GM21825 (cell line): ENCODE measurements at regions not wholly inside any gene's neighbourhood (a gene's known extent, or its start where the extent isn't known, plus 50 kb on each side); places are given as distances from the start of the nearest gene placed in this dataset.

ENCODE experiments used
- ATAC-seq: cut with Tn5 transposase; IDR thresholded peaks from one replicate; pipeline ENCODE4 v1.9.1; 2021; ENCODE audit warnings: mild to moderate bottlenecking, moderate library complexity; ENCODE audit not compliant: unreplicated experiment

DNA sequence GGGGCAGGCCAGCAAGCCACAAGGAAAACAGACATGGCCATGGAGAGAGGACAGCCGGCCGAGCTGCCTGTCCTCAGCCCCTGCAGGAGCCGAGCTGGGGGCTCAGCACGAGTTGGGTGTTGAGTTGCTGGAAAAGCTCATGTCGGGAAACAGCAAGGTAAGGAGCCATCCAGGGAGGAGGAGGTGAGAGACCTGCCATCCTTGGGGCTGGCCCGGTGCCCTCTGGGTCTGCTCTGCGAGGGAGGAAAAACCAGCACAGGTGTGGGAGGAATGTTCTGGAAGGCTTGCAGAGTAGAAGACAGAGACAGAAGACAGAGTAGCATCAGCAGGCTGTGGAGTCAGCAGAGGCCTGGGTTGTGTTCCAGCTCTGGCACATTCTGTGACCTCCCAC, 548.8 kb downstream of the PTPRU start:
- no peak for ATAC-seq

DNA sequence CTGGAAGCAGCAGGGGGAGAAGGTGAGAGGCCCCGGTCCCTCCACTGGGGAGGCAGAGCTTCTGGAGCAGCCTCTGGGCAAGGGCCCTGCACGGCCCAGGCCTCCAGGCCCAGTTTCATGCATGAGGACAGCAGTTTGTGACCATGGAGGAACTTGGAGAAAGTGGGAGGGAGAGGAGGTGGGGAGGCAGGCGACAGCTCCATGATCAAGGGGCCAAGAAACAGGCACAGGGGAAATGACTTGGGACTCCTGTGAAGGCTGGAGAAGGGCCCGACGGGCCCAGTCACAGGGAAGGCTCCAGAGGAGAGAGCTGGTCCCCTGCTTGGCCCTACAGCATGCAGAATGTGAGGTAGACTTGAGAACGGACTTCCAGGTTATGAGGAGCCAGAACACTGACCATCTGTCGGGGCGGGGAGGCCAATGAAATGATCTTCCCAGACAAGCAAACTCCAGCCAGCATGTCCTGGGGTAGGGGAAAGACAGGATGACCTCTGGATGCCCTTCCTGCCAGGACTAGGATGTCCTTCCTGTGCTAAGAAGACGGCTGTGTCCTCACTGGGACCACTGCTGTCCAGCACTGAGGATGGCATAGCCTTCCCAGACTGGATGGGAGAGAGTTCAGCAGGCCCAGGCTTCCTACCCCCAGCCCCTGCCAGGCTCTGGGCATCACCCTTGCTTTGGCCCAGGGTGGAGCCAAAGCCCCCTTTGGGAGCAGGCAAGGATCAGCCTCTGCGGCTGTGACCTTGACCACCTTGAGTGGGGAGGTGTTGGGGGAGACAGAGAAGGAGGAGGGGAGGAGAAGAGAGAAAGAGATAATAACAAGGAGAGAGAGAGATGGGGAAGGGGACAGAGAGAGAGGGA, 548.2 kb downstream of the PTPRU start:
- no peak for ATAC-seq

DNA sequence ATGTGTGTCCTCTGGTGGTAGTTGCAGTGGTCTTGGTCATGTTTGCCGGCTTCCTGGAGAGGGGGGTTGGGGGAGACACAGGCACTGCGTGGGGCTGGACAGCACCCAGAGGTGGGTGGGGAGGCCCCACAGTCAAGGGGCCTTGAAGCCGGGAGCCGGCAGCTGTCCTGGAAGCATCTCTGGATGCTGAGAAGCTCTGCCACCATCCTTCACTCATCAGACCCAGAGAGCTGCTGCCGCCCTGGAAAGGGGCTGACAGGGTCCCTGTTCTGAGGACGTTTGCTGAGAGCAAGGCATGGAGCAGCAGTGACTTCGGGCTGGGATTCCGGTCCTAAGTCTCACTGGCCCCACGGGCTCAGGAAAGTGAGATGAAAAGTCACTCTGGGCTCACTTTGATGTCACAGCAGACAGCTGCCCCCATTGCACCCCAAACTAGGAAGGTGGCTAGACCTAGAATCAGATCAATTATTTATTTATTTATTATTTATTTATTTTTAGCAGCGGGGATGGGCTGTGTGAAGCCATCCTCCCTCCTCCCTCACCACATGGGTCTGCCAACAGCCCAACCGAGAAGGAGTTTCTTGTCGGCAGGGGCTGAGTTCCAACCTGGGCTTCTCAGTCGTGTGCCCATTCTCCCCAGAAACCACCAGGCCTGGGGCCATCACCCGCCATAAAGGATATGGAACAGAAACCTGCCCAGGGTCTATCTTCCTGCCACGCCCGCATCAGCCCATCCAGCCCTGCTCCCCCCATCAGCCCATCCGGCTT, 547.4 kb downstream of the PTPRU start:
- no peak for ATAC-seq

DNA sequence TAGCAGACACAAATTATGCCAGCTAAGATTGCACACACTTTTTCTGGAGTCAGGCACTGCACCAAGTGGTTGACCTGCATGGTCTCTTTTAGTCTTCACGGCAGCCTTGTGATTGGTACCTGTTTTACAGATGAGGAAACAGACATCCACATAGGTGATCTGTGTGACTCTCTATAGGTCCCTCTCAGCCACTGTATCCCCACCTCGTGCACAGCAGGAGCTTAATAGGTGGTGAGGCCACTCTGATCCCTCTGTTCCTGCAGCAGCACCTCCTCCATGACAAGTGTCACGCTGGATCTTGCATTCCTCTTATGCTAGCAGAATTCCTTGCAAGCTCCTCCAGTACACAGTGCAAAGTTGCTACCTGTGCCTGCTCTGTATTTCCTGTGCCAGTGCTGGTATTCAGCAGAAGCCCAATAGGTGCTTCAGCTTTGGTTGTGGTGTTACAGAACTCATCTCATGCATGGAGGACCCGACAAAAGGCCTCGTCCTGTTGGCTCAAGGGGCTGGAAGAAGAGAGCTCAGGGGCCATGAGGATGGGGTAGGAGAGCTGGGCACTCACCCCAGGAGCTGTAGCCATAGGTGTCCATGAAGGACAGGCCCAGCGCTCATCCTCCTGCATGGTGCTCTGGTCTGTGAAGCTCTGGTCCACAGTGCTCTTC, 546.7 kb downstream of the PTPRU start:
- no peak for ATAC-seq

DNA sequence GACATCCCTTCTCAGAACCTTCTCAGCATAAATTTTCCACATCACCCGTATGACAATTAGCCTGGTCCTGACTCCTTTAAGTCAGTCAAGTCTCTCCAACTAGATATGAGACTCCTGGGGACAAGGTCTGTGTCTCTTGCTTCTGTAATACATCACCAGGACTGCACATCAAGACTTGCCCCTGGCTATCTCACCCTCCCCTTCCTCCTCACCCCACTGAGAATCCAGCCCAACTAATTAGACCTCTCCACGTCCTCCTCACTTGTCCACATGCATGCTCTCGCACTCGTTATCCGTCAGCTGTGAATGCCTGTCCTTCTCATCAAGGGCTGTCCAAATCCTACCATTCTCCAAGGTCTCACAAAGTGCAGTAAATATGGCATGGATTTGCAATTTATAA, 542.8 kb downstream of the PTPRU start:
- ATAC-seq = no peak

DNA sequence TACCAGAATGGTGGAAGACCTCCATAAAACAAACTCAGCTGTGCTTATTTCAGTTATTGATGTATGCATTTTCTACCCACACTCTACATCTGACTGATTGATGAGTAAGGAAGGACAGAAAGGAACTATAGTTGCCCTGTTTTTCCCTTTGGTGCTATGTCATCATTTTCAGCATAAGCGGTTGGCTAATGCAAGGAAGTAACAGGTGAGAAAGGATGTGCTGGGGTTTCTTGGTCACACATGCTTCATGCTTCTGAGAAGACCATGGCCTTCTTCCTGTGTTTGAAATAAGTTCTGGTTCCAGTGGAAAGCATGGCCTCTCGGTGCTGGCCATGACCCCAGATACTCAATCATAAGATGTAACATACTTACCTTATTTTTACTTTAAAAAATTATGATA, 541.2 kb downstream of the PTPRU start:
- no peak for ATAC-seq

DNA sequence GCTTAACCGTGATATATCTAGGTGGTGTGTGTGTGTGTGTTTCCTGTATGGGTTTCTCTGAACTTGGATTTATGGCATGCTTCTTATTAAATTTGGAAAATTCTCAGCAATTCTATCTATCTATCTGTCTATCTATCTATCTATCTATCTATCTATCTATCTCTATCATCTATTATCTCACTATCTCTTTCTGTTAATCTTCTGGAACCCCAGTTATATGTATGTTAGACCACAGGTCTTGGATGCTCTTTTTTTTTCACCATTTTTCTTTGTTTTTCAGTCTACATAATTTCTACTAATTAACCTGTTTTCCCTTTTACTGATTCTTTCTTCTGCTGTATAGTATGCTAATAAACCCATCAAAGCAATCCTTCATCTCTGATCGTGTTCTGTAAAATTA, 538.0 kb downstream of the PTPRU start:
- no peak for ATAC-seq

DNA sequence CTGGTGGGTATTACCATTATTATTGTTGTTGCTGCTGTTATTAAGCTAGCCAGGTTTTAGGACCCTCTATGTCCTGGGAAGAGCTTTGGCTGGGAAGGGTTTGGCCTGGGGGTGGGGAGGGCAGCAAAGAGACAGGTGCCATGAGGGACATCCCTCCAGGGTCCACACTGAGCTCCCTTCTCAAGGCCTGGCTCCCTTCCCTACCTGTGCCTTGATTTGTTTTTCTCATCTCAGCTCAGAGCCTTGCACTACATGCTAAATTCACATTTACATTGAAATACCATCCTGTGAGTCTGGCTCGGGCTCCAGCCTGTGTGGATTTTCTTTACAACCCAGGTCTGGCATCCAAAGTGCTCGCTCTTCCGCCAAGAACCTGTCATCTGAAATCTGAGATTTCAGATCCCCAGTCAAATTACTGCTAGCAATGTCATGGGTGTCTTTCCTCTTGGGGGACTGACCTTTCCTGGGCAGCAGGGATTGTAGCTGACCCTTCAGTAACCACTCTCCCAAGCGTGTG, 536.3 kb downstream of the PTPRU start:
- ATAC-seq = no peak

DNA sequence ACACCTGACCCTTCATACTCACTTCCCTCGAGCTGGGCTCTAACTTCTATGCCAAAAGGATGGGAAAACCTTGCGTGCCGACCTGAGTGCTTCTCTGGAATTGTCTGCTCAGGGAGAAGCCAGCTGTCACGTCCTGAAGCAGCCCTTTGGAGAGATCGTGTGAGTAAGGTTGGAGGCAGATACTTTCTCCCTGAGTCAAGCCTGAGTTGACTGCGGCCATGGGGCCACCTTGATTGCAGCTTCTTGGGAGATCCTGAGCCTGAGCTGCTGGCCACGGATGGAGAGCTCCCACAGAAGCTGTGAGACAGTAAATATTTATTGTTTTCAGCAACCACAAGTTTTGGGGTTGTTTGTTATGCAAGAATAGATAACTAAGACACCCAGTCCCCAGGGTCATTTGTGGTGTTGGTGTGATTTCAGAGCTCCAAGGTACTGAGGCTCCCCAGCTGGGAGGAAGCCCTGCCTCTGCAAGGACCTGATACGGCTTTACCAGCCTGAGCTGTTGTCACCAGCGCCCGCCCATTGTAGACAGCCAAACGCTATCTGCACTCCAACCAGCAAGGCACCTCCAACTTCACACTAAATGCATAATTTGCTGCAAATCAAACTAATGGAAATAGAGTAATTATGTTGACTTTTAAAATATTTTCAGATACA, 531.6 kb downstream of the PTPRU start:
- ATAC-seq = no peak

DNA sequence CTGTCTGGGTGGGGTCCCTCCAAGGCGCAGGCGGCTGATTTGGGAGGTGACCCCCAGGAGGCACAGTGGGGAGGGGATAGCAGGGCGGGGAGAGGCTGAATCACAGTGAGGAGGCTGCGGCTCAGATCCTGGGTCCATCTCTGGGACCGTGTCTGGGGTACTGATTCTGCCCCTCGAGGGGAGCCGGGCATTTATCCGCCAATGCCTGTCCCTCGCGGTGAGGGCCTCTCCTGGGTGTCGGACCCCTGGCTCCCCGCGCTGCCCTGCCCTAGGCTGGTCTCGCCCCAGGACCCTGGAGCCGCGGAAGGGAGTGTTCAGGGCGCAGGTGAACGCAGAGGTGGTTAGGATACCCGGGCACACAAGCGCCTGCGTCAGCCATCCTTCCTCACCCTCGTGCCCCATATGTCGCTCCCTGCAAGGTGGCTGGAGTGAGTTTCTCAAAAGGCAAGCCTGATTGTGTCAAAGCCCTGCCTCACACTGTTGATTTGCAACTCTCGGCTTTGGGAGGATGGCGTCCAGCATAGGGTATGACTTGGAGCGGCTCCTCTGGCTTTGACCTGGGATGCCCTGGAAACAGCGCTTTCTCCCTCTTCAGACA, 530.9 kb downstream of the PTPRU start:
- no peak for ATAC-seq

DNA sequence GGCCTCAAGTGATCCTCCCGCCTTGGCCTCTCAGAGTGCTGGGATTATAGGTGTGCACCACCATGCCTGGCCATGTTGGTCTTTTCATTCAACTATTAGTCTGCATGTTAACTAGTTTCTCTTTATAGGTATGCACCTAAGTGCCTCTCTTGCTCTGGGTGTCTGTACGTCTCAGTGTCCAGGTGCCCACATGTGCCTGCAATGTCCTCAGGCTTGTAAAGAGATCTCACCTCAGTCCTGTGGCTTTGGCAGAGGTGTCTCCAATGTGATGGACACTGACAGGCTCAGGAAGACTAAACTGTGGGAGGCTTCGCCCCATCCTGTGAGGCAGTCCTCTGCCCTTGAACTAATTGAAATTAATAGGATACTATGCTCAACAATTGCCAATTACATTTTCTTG, 526.3 kb downstream of the PTPRU start:
- no peak for ATAC-seq

DNA sequence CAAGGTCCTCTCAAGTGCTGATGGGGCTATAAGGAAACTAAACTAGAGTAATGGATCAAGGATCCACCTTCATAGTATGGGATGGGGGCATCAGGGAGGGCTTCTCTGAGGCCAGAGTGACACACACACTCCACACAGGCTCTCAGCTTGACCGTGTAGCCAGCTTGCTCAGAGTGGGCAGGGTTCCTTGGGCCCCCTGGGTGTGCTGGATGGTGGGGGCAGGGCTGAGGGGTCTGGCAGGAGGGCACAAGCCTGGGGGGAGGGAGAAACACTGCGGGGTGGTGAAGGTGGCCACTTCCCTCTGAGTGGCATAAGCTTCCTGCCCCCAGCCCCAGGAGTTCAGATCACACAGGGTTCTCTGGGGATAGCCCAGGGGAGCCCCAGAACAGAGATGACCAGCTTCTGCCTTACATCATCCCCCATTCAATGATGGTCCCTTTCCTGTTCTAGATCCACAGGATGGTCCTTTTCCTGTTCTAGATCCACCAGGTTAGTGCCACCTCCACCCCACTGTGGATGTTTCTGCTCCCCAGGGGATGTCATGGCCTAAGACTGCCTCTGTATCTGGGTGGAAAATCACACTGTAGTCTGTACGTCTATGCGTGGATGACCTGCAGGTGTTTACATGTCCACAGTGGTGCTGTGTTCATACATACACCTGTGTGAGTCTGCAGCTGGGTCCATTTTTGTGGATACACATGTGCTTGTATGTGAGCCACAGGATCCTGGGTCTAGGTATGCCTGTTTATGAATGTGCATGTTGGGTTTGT, 525.0 kb downstream of the PTPRU start:
- no peak for ATAC-seq

DNA sequence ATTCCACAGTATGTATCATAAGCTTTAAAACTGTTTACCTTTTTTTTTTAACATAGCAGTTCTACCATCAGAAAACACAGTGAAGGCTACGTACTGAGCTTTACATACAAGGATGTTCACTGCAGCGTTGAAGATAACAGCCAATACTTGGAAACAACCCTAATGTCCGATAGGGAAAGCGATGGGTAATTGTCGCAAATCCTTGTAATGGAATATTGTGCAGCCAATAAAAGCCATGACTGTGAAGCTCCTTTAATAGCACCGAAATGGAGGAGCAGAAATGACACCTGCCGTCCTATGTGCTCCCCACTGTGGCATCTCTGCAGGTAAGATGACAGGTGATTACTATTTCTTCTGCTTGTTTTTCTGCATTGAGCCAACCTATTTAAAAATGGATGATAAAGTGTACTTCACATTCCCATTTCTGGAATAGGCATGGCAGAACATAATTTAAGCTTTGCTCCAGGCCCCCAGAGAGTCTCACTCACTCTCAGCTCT, 523.8 kb downstream of the PTPRU start:
- no peak for ATAC-seq

DNA sequence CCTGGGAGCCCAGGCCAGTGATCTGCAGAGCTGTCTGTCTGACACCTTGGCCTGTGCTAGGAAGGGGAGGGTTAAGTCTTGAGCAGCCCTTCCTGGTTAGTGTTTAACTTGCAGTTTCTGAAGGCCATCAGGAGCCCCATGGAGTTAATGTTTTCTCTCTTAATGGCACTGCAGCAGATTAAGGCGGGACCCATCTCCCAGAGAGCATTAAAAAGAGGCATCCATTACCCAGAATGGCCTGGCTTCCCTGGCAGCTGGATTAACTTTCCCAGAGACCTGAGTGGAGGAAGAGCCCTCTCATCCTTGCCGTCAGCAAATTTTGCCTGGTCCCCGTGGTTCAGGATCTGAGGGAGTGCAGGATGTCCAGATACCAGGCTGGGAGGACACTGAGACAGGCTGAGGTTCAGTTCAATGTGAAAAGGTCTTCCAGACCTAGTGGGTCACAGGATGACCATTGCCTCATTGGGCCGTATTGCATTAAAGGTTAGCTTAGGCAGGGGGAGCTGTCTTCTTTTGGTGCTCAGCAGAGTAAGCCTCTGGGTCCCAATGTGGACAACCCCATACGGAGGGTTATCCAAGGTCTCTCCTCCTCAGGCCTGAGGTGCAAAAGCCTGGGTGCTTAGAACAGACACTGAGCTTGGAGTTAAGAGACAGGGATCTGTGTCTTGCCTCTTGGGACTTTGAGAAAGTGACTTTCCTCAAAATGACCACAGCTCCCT, 522.6 kb downstream of the PTPRU start:
- no peak for ATAC-seq

DNA sequence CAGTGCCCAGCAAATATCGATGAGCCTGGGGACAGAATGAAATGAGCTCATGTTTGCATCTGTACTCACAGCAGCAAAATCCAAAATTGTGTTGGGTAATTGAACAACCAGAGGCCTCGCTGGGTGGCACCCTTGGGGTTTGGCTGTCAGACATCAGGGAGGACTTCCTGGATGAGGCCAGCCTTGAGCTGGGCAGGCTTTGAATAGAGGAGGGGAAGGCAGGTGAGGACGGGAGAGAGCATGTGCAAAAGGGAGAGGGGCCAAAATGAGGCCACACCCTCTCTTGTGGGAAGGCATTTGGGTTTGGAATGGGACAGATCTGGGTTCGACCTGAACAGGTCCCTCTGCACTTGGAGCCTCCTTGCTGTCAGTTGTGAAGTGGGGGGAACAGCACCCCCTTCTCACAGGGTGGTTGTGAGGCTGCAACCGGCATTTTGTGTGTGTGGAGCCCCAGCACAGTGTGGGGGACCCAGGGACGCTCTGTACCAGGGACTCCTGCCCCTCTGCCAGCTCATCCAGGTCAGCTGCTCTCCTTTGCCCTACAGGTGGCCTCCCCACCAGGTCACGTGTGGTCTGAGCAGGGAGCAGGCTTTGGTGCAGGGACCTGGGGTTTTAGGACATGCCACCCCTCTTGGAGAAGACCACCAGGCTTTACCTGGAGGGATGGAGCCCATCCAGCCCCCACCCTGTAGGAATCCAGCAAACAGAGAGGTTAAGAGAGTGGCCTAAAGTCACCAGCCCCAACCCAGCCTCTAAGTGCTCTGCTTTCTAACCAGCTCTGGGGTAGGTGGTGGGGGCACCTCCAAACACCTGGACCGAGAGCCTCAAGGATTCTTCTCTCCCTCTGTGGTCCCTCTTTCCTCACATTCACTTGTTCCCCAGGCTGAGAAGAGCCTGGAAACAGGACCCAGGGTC, 521.8 kb downstream of the PTPRU start:
- ATAC-seq = no peak

DNA sequence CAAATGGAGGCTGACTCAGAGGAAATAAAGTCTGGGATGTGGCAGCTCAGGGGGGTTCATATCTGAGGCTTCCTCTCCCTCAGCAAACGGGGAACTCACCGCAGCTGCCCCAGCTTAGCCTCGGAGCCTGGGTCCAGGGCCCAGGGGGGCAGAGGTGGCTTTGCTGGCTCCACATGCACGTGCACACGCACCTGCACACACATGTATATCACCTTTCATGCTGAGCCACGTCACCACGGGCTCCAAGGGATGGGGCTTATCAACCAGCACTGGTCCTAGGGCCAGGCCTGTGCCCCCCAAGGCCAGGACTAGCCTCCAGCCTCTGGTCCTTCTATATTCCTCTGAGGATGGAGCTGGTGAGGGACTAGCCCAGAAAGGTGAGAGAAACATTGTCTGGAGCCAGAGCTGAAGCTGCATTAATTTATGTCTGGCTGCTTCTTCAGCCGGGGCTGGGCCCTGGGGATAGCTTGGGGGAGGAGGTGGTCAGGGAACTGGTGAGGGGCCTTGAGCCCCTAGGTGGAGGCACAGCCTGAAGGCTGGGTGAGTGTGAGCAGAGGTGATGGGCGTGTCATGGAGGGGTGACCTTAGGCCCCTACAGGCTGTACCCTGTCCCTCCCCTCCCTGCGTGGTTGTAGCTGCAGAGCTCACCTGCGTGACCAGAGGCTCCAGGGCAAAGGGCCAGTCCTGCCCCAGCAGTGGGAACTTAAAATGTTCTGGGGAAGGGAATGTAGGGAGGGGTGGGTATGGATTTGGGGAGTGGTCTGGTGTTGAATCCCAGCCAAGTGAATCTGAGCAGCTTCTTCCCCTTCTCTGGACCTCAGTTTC, 520.8 kb downstream of the PTPRU start:
- ATAC-seq = no peak

DNA sequence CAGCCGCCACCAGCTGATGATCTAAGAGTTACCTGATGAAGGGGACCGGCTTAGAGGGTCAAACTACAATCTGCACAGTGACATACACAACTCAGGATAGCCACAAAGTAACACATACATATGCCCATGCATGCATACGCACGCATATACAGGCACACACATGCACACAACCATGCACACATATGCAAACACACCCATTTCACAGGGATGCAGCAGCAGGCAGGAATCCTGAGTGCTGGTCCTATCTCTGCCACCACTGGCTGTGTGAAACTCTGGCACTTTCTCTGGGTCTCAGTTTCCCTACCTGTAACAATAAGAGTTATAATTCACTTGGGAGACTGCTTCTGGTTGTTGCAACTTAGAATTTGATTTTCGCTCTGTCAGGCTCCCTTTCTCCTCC, 520.2 kb downstream of the PTPRU start:
- ATAC-seq = no peak
